AG09309 (cell line): ENCODE measurements at regions not wholly inside any gene's neighbourhood (a gene's known extent, or its start where the extent isn't known, plus 50 kb on each side); places are given as distances from the start of the nearest gene placed in this dataset.

Experiments
- DNase-seq: peaks from one replicate; pipeline ENCODE4 v3.0.0-alpha.2; 2010; ENCODE audit warnings: low read depth
- H3K4me3 ChIP-seq: 2 replicates; pipeline ENCODE4 v1.5.1; 2011; ENCODE audit warnings: mild to moderate bottlenecking, low read depth, low read length, moderate library complexity; ENCODE audit not compliant: control insufficient read depth
- CTCF ChIP-seq: IDR thresholded peaks from 2 replicates; pipeline ENCODE4 v1.5.1; 2011; ENCODE audit warnings: mild to moderate bottlenecking, low read depth, low read length, inconsistent platforms; ENCODE audit not compliant: insufficient read depth, control insufficient read depth; ENCODE audit errors: missing control alignments

GRCh38 chr12:46111715-46112114 lies 121.3 kb upstream of the SCAF11 start:
- no peak overlapping the region for H3K4me3 ChIP-seq
- no peak for DNase-seq
- no peak for TF ChIP-seq CTCF

DNA sequence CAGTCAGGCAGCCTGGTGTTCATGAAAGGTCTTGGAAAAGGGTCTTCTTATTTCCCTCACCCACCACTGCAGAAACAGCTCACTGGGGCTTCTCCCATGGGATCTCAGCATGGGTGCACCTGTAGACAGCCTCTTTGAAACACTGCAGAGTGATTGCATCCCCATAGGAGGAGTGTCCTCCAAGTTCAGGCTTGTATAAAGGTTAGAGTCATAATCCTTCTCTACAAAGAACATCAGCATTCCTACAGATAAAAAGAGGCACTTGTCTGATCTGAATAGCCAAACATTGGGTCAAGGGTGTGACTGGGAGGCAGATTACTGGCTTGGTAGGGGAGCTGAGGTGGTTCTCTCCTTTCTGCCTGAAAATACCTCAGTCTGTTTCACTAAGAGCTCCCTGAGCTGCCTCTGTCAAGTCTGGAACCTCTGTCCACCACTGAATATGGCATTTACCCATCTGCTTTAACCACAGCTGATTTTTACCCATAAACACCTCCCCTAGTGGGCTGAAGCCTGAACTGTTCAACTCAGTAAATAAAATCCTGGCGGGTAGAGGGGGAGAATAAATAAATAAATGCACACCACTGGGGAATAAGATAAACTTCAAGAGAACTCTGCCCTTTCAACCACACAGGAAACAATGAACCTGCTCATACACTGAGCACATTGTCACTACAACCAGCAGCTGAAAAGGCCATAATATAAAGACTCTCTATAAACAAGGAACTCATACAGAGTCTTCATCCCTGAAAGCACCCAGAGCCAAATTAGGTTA lies 120.7 kb upstream of the SCAF11 start:
- TF ChIP-seq CTCF: peak; percentile 7
- H3K4me3 ChIP-seq: no peak overlapping the region
- no peak for DNase-seq

- no peak overlapping the region for H3K4me3 ChIP-seq
- TF ChIP-seq CTCF: no peak
- DNase-seq: no peak
Measured at GRCh38 chr12:46110223-46110611, 119.8 kb upstream of the SCAF11 start.

DNA sequence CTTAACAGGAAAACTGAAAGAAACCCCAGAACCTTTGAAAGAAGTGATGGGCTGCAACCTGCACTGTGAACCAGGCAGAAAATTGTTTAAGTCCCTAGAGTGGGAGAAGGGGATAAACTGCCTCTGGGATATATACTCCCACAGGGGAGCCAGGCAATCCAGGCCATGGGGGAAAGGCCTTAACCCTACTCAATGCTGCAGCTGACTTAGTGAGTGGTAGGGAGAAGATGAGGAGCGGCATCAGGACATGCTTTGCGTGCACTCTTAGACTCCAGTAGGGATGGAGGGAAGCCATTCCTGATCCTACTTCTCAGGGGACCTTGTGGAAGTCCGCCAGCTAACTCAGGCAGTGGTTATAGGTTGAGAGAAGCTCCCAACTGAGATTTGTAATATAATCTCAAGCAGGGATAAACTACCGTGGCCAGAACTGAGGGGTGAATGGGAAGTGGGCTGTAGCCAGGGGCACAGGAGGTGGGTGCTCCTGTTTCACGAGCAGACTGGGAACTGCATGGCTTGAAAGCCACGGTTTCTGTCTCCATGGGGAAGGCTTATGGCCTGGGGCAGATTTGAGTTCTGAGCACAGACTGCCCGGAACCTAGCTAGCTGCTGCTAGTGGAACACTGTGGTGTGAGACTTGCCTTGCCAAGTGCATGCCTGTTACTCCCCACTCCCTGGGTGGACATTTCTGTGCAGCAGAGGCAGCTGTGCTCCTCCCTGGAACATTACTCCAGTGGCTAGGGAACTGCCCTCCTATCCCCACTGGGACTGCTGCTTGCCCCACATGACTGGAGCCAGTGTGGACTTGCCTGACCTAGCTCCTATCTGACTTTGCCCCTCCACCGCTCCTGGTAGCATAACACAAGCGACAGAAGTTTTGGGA lies 119.2 kb upstream of the SCAF11 start:
- no peak for TF ChIP-seq CTCF
- no peak overlapping the region for H3K4me3 ChIP-seq
- DNase-seq: no peak

- no peak for TF ChIP-seq CTCF
- H3K4me3 ChIP-seq: no peak overlapping the region
- no peak for DNase-seq
Measured at GRCh38 chr12:46108721-46109120, 118.3 kb upstream of the SCAF11 start.

- no peak overlapping the region for H3K4me3 ChIP-seq
- no peak for DNase-seq
- no peak for TF ChIP-seq CTCF
Measured at GRCh38 chr12:46107591-46107990, 117.2 kb upstream of the SCAF11 start.
